Kidney (tissue), 13 donors: ENCODE measurements at regions not wholly inside any gene's neighbourhood (a gene's known extent, or its start where the extent isn't known, plus 50 kb on each side); places are given as distances from the start of the nearest gene placed in this dataset.

Experiments used
- DNase-seq, 5 donors: peaks; one replicate each; pipeline ENCODE4 v3.0.0-alpha.2; 2013 to 2020
- FAIRE-seq: peaks from 2 replicates; lab custom pipeline; 2012; peaks lifted over from hg19 to GRCh38; lab: Jason Lieb, UNC
- H3K27ac ChIP-seq, 2 donors: one replicate each; pipeline ENCODE4 v1.7.0; 2013; ENCODE audit warnings: low read depth in 2 of 2, low read length in 2 of 2, inconsistent platforms in 1 of 2
- H3K27me3 ChIP-seq: one replicate; pipeline ENCODE4 v1.7.1; 2013; ENCODE audit warnings: low read length, inconsistent platforms; ENCODE audit not compliant: control insufficient read depth, insufficient read depth
- H3K36me3 ChIP-seq, 3 donors: one replicate each; pipeline versions ENCODE4 v1.7.0 to v1.7.1; 2013; ENCODE audit warnings: low read length in 3 of 3, control low read depth in 1 of 3, inconsistent platforms in 1 of 3; ENCODE audit not compliant: insufficient read depth in 3 of 3, control insufficient read depth in 2 of 3
- H3K4me1 ChIP-seq, 3 donors: one replicate each; pipeline versions ENCODE4 v1.7.0 to v1.7.1; 2013; ENCODE audit warnings: low read length in 3 of 3, inconsistent platforms in 1 of 3, low read depth in 1 of 3; ENCODE audit not compliant: control insufficient read depth in 2 of 3, insufficient read depth in 2 of 3
- H3K4me3 ChIP-seq, 3 donors: one replicate each; pipeline versions ENCODE4 v1.7.0 to v1.8.1; 2013; ENCODE audit warnings: low read length in 3 of 3, control low read depth in 1 of 3, inconsistent platforms in 1 of 3
- H3K9ac ChIP-seq, 3 donors: one replicate each; pipeline versions ENCODE4 v1.7.0 to v1.7.1; 2013; ENCODE audit warnings: low read length in 3 of 3, control low read depth in 1 of 3, inconsistent platforms in 1 of 3
- H3K9me3 ChIP-seq, 3 donors: one replicate each; pipeline versions ENCODE4 v1.7.0 to v1.7.1; 2013; ENCODE audit warnings: low read length in 3 of 3, control low read depth in 1 of 3, inconsistent platforms in 1 of 3; ENCODE audit not compliant: control insufficient read depth in 2 of 3, insufficient read depth in 1 of 3
- intact Hi-C: fragments of 100-400 bp; cut with DNase I; formaldehyde crosslinking; loops from one replicate; pipeline ENCODE4 v1.11.1; 2022
- TF ChIP-seq, protein P1 (sequence below): IDR thresholded peaks from 3 replicates; pipeline ENCODE4 v1.5.1; 2012; ENCODE audit warnings: mild to moderate bottlenecking, moderate library complexity, borderline replicate concordance; ENCODE audit not compliant: insufficient read depth; ENCODE audit errors: extremely low read depth
- donor health status: control.
- donor health status: control.
- donor health status: control.
- donor health status: control.
- donor health status: control.
- donor health status: DM: yes; HTN: yes; CAD: no.
- donor health status: Normal renal cell carcinoma (clear cell type).

DNA sequence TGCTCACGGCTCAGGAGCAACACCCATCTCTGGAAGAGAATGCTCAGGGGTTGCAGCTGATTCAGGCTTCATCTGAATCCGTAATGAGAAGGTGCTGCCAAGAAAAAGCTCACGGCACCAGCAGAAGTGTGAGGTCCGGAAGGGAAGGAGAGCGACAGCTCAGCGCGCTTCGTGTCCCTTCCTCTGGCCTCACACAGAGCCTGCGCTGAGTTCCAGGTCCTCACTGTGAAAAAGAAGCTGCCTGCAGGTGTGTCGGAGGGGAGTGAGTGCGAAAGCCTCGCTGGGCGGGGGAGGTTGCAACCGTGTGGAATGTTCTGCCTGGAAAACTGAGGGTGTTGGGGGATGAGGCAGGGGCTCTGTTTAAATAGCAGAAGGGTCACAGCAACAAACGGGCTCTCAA, 76.2 kb upstream of the TWIST2 start:
- FAIRE-seq = no peak

DNA sequence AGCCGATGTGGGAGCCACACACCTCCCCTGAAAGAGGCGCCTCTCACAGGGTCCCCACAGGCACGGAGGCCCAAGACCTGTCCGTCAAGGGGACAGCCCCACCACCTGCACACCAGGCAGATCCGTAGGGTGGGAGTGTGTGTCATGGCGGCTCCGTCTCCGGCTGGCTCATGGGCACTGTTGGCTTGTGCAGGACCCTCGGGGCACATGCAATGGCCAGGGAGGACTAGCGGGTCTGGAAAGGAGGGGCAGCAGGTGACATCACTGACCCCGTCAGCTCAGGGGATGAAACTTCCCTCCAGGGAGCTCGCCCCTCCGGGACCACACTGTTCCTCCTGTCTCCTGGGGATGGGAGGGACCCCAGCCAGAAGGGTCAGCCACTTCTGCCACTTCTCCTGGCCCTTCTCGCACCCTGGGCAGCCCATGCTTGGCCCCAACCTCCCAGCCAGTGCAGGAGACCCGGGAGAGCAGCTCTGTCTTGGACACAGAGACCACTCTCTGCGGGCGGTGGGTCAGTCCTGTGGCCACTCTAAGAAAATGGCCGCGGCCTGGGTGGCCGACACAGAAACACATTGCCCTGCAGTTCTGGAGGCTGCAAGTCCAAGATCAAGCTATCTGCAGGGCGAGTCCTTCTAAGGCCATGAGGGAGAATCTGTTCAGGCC, 75.1 kb upstream of the TWIST2 start:
- Histone ChIP-seq H3K27ac (no peak overlapping the region), H3K9me3 (no peaks in the 10 kb centered on the region), H3K4me1 (no peaks in the 10 kb centered on the region), H3K4me3 (no peak overlapping the region), H3K9ac (no peak overlapping the region), H3K27me3 (no peaks in the 10 kb centered on the region), H3K36me3 (no peaks in the 10 kb centered on the region)
- intact Hi-C loops = no loop called here
- DNase-seq (no peak), FAIRE-seq (no peak)
- TF ChIP-seq, protein P1, sequence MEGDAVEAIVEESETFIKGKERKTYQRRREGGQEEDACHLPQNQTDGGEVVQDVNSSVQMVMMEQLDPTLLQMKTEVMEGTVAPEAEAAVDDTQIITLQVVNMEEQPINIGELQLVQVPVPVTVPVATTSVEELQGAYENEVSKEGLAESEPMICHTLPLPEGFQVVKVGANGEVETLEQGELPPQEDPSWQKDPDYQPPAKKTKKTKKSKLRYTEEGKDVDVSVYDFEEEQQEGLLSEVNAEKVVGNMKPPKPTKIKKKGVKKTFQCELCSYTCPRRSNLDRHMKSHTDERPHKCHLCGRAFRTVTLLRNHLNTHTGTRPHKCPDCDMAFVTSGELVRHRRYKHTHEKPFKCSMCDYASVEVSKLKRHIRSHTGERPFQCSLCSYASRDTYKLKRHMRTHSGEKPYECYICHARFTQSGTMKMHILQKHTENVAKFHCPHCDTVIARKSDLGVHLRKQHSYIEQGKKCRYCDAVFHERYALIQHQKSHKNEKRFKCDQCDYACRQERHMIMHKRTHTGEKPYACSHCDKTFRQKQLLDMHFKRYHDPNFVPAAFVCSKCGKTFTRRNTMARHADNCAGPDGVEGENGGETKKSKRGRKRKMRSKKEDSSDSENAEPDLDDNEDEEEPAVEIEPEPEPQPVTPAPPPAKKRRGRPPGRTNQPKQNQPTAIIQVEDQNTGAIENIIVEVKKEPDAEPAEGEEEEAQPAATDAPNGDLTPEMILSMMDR = no peak

More for the DNA sequence above, 76.2 kb upstream of the TWIST2 start:
- H3K4me1 ChIP-seq = no peaks in the 10 kb centered on the region
- TF ChIP-seq, protein P1 = no peak
- no peak overlapping the region for H3K27ac ChIP-seq
- no peaks in the 10 kb centered on the region for H3K27me3 ChIP-seq
- no peak for DNase-seq
- no peak overlapping the region for H3K9ac ChIP-seq
- no peaks in the 10 kb centered on the region for H3K9me3 ChIP-seq
- intact Hi-C loops = no loop called here
- H3K36me3 ChIP-seq = no peaks in the 10 kb centered on the region
- no peak overlapping the region for H3K4me3 ChIP-seq

DNA sequence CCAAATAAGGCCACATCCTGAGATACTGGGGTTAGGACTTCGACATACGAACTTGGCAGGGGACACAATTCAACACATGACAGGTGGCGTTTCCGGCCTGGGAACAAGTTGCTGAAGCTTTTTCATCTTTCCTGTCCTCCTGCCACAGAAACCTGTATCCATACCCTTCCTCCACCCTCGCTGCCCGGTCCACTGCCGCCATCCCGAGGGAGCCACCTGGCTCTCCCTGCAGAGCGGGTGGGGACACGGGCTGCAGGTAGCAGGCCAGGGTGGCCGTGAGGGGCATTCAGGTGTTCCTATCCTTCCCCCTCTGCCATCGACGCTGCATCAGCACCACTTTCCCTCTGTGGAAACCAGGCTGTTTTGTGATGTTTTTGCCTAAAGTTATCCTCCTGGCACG, 74.4 kb upstream of the TWIST2 start:
- intact Hi-C loops = no loop called here
- no peak overlapping the region for H3K9ac ChIP-seq
- TF ChIP-seq, protein P1 = no peak
- H3K36me3 ChIP-seq = no peaks in the 10 kb centered on the region
- DNase-seq = no peak
- FAIRE-seq = no peak
- no peaks in the 10 kb centered on the region for H3K4me1 ChIP-seq
- no peak overlapping the region for H3K4me3 ChIP-seq
- H3K9me3 ChIP-seq = no peaks in the 10 kb centered on the region
- no peak overlapping the region for H3K27ac ChIP-seq
- no peaks in the 10 kb centered on the region for H3K27me3 ChIP-seq

DNA sequence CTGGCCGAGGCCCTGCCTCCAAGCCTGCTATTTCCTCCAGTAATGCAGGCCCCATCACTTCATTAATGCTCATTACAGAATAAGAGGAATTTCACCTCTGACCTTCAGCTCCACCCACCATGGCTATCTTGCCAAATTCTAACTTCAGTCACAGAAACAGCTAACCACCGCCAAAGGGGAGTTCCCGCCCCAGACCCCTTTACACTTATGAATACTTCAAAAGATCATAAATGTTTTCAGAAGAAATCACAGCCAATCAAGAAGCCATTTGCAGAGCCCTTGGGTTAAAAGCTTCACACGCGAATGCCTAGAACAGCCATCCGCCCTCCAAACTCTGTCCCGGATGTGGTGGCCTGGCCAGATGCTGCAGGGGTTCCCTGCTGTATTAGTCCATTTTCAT, 73.8 kb upstream of the TWIST2 start:
- Histone ChIP-seq H3K9me3 (no peaks in the 10 kb centered on the region), H3K27ac (no peak overlapping the region), H3K27me3 (no peaks in the 10 kb centered on the region), H3K36me3 (no peaks in the 10 kb centered on the region), H3K4me3 (no peak overlapping the region), H3K4me1 (no peaks in the 10 kb centered on the region), H3K9ac (no peak overlapping the region)
- DNase-seq = peak in 2 of 5 donors; percentile 19 to 53
- TF ChIP-seq, protein P1 = no peak
- no peak for FAIRE-seq
- intact Hi-C loops = no loop called here
